GM18870 (cell line): ENCODE measurements at regions not wholly inside any gene's neighbourhood (a gene's known extent, or its start where the extent isn't known, plus 50 kb on each side); places are given as distances from the start of the nearest gene placed in this dataset.

Experiments used
- ATAC-seq: cut with Tn5 transposase; IDR thresholded peaks from one replicate; pipeline ENCODE4 v1.9.1; 2021; ENCODE audit warnings: moderate library complexity; ENCODE audit not compliant: unreplicated experiment

DNA sequence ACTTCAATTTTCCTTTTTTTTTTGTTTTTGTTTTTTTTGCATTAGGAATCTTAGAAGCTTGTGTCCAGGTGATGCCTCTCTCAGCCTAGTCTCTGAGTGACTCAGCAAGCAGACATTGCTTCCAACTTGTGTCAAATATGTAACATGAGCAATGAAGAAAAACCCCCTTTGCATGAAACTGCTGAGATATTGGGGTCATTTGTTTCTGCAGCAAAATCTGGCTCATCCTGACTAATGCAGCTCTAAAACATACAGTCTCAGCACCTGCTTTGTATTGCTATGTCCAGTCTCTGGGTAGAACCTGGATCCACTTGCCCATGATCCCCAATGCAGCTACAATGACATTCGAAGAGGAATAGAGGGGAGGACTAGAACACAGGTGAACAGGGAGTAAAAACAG is 55.7 kb upstream of the LRFN2 start:
- no peak for ATAC-seq

DNA sequence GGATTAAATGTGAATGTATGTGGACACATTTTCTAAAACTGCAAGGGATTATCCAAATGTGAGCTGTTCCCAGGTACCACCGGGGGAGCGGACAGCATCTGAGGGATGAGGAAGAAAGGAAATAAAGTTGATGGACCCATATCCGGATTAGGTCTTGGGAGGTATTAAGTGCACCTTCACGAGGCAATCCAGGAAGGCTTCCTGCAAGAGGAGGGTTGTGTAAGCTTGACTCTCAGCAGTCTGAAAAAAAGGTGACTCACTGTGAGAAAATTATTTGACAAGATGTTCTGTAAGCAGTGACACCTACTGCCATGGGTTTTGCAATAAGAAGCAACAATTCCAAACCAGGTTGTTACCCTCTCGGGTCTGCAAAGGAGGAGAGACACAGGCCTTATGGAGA is 55.0 kb upstream of the LRFN2 start:
- no peak for ATAC-seq

DNA sequence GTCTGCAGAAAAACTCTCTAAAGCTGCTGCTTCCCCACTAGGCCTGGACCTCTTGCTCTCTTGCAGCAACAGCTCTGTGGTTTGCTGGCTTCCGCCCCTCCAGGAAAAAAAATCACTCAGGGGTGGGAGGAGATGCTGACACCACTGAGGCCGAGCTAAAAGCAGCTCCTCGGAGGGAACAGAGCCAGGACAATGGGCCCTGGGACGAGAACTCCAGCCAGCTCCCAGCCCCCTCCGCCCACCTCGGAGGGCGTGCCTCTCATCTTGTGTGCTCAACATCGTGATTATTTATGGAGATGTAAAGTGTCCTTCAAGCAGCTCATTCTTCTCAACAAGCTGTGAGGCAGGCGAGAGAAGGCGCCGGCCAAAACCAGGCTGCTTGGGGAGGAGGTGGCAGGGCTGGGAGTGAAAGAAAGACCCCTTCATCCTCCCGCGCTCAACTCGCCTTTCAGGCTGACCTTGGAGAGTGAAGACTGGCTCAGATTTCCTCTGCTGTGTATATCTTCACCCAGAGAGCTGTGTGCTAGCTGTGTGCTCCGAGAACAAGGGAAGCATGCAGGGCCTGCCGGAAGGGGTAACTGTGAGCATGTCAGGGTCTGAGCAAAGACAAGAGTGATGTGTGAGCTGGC is 53.5 kb upstream of the LRFN2 start:
- ATAC-seq: no peak
